ENCODE measurements at regions not wholly inside any gene's neighbourhood (a gene's known extent, or its start where the extent isn't known, plus 50 kb on each side); places are given as distances from the start of the nearest gene placed in this dataset.

DNA sequence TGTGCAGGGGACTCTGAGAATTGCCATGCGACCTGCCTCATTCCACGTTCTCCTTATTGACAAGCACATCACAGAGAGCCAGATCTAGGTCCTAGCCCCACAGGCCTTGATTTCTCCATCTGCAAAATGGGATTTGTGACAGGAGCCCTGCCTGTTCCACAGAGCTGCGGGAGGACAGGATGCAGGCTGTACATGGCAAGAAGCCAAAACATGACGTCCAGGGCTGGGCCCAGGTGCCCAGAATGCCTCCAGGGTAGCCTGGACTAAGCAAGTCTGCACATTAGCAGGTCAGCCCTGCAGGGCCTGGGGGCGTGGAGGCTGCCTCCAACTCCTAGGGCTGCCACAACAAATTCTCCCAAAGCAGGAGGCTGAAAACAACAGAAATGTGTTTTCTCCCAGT lies 235.7 kb upstream of the SDK2 start:
- H3K27ac ChIP-seq (ENCODE audit: low read depth, low read length): no peak overlapping the region
- ChIA-PET CTCF (ENCODE audit: partially characterized antibody) (no interaction called here), POLR2A (ENCODE audit: partially characterized antibody) (no interaction called here)
- Mint-ChIP-seq H3K9me3 (no peaks in the 10 kb centered on the region), H3K27me3 (peaks cover 1 to 10% of the 10 kb centered on the region in 2 donors), H3K4me1 (no peaks in the 10 kb centered on the region), H3K4me3 (no peak overlapping the region), H3K36me3 (no peaks in the 10 kb centered on the region), H3K27ac (no peak overlapping the region)
- no peak overlapping the region for H3K4me3 ChIP-seq (ENCODE audit: low read length in 2 of 2)
- H3K27me3 ChIP-seq (ENCODE audit: insufficient read depth, low read length): no peaks in the 10 kb centered on the region
- no peaks in the 10 kb centered on the region for H3K36me3 ChIP-seq (ENCODE audit: insufficient read depth, low read length)
- H3K4me1 ChIP-seq (ENCODE audit: insufficient read depth, low read length): no peaks in the 10 kb centered on the region
- no peaks in the 10 kb centered on the region for H3K9me3 ChIP-seq (ENCODE audit: control insufficient read depth in 1 of 2, low read length in 2 of 2)
- DNase-seq: no peak
- intact Hi-C loops (cut with micrococcal nuclease): no loop called here

DNA sequence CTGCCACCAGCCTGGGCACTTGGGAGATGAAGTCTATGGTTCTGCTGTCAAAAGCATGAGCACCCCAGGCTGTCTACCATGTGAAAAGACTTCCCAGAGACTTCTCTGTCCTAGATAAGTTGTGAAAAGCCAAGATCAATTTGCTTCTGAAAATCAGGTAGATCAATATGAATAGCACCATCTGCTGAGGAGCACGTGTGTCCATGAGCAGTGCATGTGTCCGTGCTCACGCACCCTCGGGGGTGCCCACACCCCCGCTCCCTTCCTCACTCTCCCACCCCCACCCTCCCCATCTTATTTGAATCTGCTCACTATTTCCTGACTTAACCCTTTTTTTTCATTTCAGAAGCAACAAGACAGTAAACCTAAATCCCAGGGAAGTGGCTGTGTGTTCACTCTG lies 238.3 kb upstream of the SDK2 start:
- Histone ChIP-seq H3K36me3 (ENCODE audit: insufficient read depth, low read length) (no peaks in the 10 kb centered on the region), H3K4me1 (ENCODE audit: insufficient read depth, low read length) (no peaks in the 10 kb centered on the region), H3K27ac (ENCODE audit: low read depth, low read length) (no peak overlapping the region), H3K4me3 (ENCODE audit: low read length in 2 of 2) (no peak overlapping the region), H3K9me3 (ENCODE audit: control insufficient read depth in 1 of 2, low read length in 2 of 2) (no peaks in the 10 kb centered on the region), H3K27me3 (ENCODE audit: insufficient read depth, low read length) (no peaks in the 10 kb centered on the region)
- Mint-ChIP-seq H3K36me3 (no peaks in the 10 kb centered on the region), H3K27me3 (peaks cover 0 to 7% of the 10 kb centered on the region in 2 donors), H3K4me1 (no peaks in the 10 kb centered on the region), H3K4me3 (no peak overlapping the region), H3K27ac (no peak overlapping the region), H3K9me3 (no peaks in the 10 kb centered on the region)
- intact Hi-C loops (cut with micrococcal nuclease): no loop called here
- CTCF ChIA-PET (ENCODE audit: partially characterized antibody): no interaction called here
- POLR2A ChIA-PET (ENCODE audit: partially characterized antibody): no interaction called here
- no peak for DNase-seq

GRCh38 chr17:73883175-73883574 lies 238.9 kb upstream of the SDK2 start:
- Histone ChIP-seq H3K4me1 (ENCODE audit: insufficient read depth, low read length) (no peaks in the 10 kb centered on the region), H3K27ac (ENCODE audit: low read depth, low read length) (no peak overlapping the region), H3K36me3 (ENCODE audit: insufficient read depth, low read length) (no peaks in the 10 kb centered on the region), H3K4me3 (ENCODE audit: low read length in 2 of 2) (no peak overlapping the region), H3K9me3 (ENCODE audit: control insufficient read depth in 1 of 2, low read length in 2 of 2) (no peaks in the 10 kb centered on the region), H3K27me3 (ENCODE audit: insufficient read depth, low read length) (no peaks in the 10 kb centered on the region)
- no peak overlapping the region for H3K4me3 Mint-ChIP-seq
- H3K27me3 Mint-ChIP-seq: peaks cover 0 to 7% of the 10 kb centered on the region in 2 donors
- POLR2A ChIA-PET (ENCODE audit: partially characterized antibody): no interaction called here
- no peak overlapping the region for H3K27ac Mint-ChIP-seq
- intact Hi-C loops (cut with micrococcal nuclease): no loop called here
- H3K4me1 Mint-ChIP-seq: no peaks in the 10 kb centered on the region
- no peaks in the 10 kb centered on the region for H3K36me3 Mint-ChIP-seq
- no peaks in the 10 kb centered on the region for H3K9me3 Mint-ChIP-seq
- CTCF ChIA-PET (ENCODE audit: partially characterized antibody): no interaction called here
- no peak for DNase-seq

DNA sequence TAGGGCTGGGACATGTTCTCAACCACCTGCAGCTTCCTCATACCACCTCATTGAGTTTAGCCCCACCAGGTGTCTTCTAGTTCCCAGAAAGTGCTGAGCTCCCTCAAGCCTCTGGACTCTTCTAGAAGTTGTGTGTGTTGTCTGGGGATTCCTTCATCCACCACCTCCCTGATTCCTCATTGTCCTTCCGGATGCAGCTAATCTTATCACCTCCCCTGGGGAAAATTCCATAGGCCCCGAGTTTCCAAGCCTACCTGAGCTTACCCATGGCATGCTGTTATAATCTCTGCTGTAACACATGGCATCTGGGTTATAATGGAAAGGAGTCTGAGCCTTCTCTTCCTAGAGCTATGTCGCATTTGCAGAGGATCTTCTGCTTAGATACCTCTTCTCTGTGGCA lies 243.5 kb upstream of the SDK2 start:
- no peak for DNase-seq
- intact Hi-C loops (cut with micrococcal nuclease): no loop called here
- Mint-ChIP-seq H3K4me3 (no peak overlapping the region), H3K27ac (no peak overlapping the region), H3K9me3 (peaks cover 0 to 2% (median 0%) of the 10 kb centered on the region in 8 donors), H3K4me1 (no peaks in the 10 kb centered on the region), H3K27me3 (peaks cover 0 to 1% of the 10 kb centered on the region in 2 donors), H3K36me3 (no peaks in the 10 kb centered on the region)
- no peaks in the 10 kb centered on the region for H3K27me3 ChIP-seq (ENCODE audit: insufficient read depth, low read length)
- CTCF ChIA-PET (ENCODE audit: partially characterized antibody): no interaction called here
- POLR2A ChIA-PET (ENCODE audit: partially characterized antibody): no interaction called here
- H3K4me3 ChIP-seq (ENCODE audit: low read length in 2 of 2): no peak overlapping the region
- no peaks in the 10 kb centered on the region for H3K9me3 ChIP-seq (ENCODE audit: control insufficient read depth in 1 of 2, low read length in 2 of 2)
- H3K36me3 ChIP-seq (ENCODE audit: insufficient read depth, low read length): no peaks in the 10 kb centered on the region
- H3K27ac ChIP-seq (ENCODE audit: low read depth, low read length): no peak overlapping the region
- H3K4me1 ChIP-seq (ENCODE audit: insufficient read depth, low read length): no peaks in the 10 kb centered on the region

- no peaks in the 10 kb centered on the region for H3K9me3 ChIP-seq (ENCODE audit: control insufficient read depth in 1 of 2, low read length in 2 of 2)
- Mint-ChIP-seq H3K4me3 (no peak overlapping the region), H3K4me1 (no peaks in the 10 kb centered on the region), H3K27me3 (peaks cover 0 to 3% of the 10 kb centered on the region in 2 donors), H3K27ac (no peak overlapping the region), H3K9me3 (peaks cover 0 to 5% (median 0%) of the 10 kb centered on the region in 8 donors), H3K36me3 (no peaks in the 10 kb centered on the region)
- no peaks in the 10 kb centered on the region for H3K4me1 ChIP-seq (ENCODE audit: insufficient read depth, low read length)
- no peak overlapping the region for H3K27ac ChIP-seq (ENCODE audit: low read depth, low read length)
- no peaks in the 10 kb centered on the region for H3K36me3 ChIP-seq (ENCODE audit: insufficient read depth, low read length)
- no peak for DNase-seq
- ChIA-PET CTCF (ENCODE audit: partially characterized antibody) (interaction anchor here (1.0 kb wide), 1 partner anchor 10 kb away, joined by 4 read pairs; no protein-coding TSS in a partner anchor), POLR2A (ENCODE audit: partially characterized antibody) (no interaction called here)
- intact Hi-C loops (cut with micrococcal nuclease): no loop called here
- H3K4me3 ChIP-seq (ENCODE audit: low read length in 2 of 2): no peak overlapping the region
- H3K27me3 ChIP-seq (ENCODE audit: insufficient read depth, low read length): no peaks in the 10 kb centered on the region
These were observed 244.6 kb upstream of the SDK2 start for GRCh38 chr17:73888862-73889261.

DNA sequence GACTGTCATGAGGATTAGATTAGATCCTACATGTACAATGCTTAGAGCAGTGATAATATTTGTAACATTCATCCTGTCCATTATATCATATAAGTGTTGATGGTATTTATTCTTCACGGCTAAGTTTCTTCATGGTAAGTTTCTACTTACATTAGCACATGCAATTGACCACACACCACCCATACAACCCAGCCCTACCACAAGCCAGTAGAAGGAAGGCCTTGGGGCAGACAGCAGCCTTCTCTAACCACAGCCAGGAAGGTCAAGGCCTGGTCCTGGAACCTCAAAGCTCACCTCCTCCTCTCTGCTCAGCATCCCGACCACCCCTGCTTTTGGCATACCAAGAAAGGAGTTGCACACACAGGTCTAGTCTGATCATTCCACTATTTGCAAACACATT lies 245.2 kb upstream of the SDK2 start:
- intact Hi-C loops (cut with micrococcal nuclease): no loop called here
- no peak for DNase-seq
- CTCF ChIA-PET (ENCODE audit: partially characterized antibody): interaction anchor here (1.0 kb wide), 1 partner anchor 9 kb away, joined by 4 read pairs; no protein-coding TSS in a partner anchor
- Histone ChIP-seq H3K36me3 (ENCODE audit: insufficient read depth, low read length) (no peaks in the 10 kb centered on the region), H3K9me3 (ENCODE audit: control insufficient read depth in 1 of 2, low read length in 2 of 2) (no peaks in the 10 kb centered on the region), H3K27me3 (ENCODE audit: insufficient read depth, low read length) (no peaks in the 10 kb centered on the region), H3K27ac (ENCODE audit: low read depth, low read length) (no peak overlapping the region), H3K4me1 (ENCODE audit: insufficient read depth, low read length) (no peaks in the 10 kb centered on the region), H3K4me3 (ENCODE audit: low read length in 2 of 2) (no peak overlapping the region)
- Mint-ChIP-seq H3K27me3 (peaks cover 0 to 7% of the 10 kb centered on the region in 2 donors), H3K4me1 (no peaks in the 10 kb centered on the region), H3K9me3 (peaks cover 0 to 5% (median 0%) of the 10 kb centered on the region in 8 donors), H3K4me3 (no peak overlapping the region), H3K27ac (no peak overlapping the region), H3K36me3 (no peaks in the 10 kb centered on the region)
- POLR2A ChIA-PET (ENCODE audit: partially characterized antibody): no interaction called here

- H3K9me3 Mint-ChIP-seq: peaks cover 0 to 5% (median 0%) of the 10 kb centered on the region in 8 donors
- no peaks in the 10 kb centered on the region for H3K36me3 ChIP-seq (ENCODE audit: insufficient read depth, low read length)
- no peaks in the 10 kb centered on the region for H3K9me3 ChIP-seq (ENCODE audit: control insufficient read depth in 1 of 2, low read length in 2 of 2)
- H3K4me1 ChIP-seq (ENCODE audit: insufficient read depth, low read length): no peaks in the 10 kb centered on the region
- no peaks in the 10 kb centered on the region for H3K4me1 Mint-ChIP-seq
- H3K27me3 Mint-ChIP-seq: peaks cover 3 to 11% of the 10 kb centered on the region in 2 donors
- H3K4me3 Mint-ChIP-seq: no peak overlapping the region
- no peak for DNase-seq
- intact Hi-C loops (cut with micrococcal nuclease): no loop called here
- H3K4me3 ChIP-seq (ENCODE audit: low read length in 2 of 2): no peak overlapping the region
- ChIA-PET POLR2A (ENCODE audit: partially characterized antibody) (no interaction called here), CTCF (ENCODE audit: partially characterized antibody) (no interaction called here)
- no peak overlapping the region for H3K27ac ChIP-seq (ENCODE audit: low read depth, low read length)
- H3K27me3 ChIP-seq (ENCODE audit: insufficient read depth, low read length): peaks cover 4% of the 10 kb centered on the region
- no peak overlapping the region for H3K27ac Mint-ChIP-seq
- H3K36me3 Mint-ChIP-seq: no peaks in the 10 kb centered on the region
These were observed 246.7 kb upstream of the SDK2 start for GRCh38 chr17:73890831-73891405.

DNA sequence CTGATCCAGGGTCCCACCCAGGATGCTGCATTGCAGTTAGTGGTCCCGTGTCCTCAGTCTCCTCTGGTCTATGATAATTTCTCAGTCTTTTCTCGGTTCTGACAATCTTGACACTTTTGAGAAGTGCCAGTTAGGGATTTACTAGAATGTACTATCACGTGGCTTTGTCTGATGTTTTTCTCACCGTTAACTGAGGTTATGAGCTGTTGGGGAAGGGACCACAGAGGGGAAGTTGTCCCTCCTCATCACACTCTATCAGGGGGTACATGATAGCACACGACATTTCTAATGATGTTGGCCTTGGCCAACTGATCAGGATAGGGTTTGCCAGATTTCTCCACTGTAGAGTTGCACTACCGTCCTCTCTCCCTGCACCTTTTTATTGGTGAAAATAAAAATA lies 250.9 kb upstream of the SDK2 start:
- ChIA-PET POLR2A (ENCODE audit: partially characterized antibody) (no interaction called here), CTCF (ENCODE audit: partially characterized antibody) (no interaction called here)
- intact Hi-C loops (cut with micrococcal nuclease): no loop called here
- H3K27ac Mint-ChIP-seq: no peak overlapping the region
- no peak for DNase-seq
- H3K9me3 Mint-ChIP-seq: peaks cover 0 to 5% (median 0%) of the 10 kb centered on the region in 8 donors
- H3K4me1 Mint-ChIP-seq: no peaks in the 10 kb centered on the region
- H3K27ac ChIP-seq (ENCODE audit: low read depth, low read length): no peak overlapping the region
- H3K9me3 ChIP-seq (ENCODE audit: control insufficient read depth in 1 of 2, low read length in 2 of 2): no peaks in the 10 kb centered on the region
- no peaks in the 10 kb centered on the region for H3K36me3 Mint-ChIP-seq
- H3K27me3 ChIP-seq (ENCODE audit: insufficient read depth, low read length): peaks cover 9% of the 10 kb centered on the region
- no peaks in the 10 kb centered on the region for H3K4me1 ChIP-seq (ENCODE audit: insufficient read depth, low read length)
- peaks cover 17 to 22% of the 10 kb centered on the region in 2 donors for H3K27me3 Mint-ChIP-seq
- H3K4me3 Mint-ChIP-seq: no peak overlapping the region
- H3K4me3 ChIP-seq (ENCODE audit: low read length in 2 of 2): no peak overlapping the region
- no peaks in the 10 kb centered on the region for H3K36me3 ChIP-seq (ENCODE audit: insufficient read depth, low read length)
